Gastroesophageal sphincter (tissue), 3 donors: ENCODE measurements at regions not wholly inside any gene's neighbourhood (a gene's known extent, or its start where the extent isn't known, plus 50 kb on each side); places are given as distances from the start of the nearest gene placed in this dataset.

Source experiments
- CTCF ChIP-seq, 4 experiments: fragments of 200-600 bp in 2 of 4; fragments of 450-650 bp in 2 of 4; sonication (generic) in 1 of 4; IDR thresholded peaks; one replicate each; pipeline ENCODE4 v1.5.1; 2017 to 2019; ENCODE audit warnings: antibody characterized with exemption in 4 of 4, mild to moderate bottlenecking in 2 of 4, moderate library complexity in 2 of 4
- POLR2AphosphoS5 ChIP-seq: sonication (generic); formaldehyde crosslinking; IDR thresholded peaks from one replicate; pipeline ENCODE4 v1.6.1; 2017; ENCODE audit warnings: antibody characterized with exemption

DNA sequence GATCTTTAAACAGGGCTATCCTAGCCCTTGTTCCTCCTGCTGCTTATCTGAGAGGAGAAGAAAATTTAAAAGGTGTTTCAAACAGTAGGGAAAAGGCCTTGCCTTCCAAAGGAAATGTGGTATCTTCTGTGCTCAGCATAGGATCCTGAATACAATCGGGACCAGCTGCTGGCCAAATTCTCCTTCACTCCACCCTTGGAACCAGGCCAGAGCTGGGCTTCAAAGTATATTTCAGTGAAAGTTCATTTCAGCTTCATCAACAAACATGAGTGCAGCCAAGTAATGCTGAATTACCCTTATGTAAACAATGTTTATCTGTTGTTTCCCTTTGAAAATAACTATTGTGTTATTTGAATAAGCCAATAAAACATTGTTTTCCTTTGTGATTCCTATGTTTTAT lies 146.5 kb upstream of the MEOX2 start:
- no peak for TF ChIP-seq CTCF (IDR thresholded peaks at IDR 0.05)
- no peak for TF ChIP-seq POLR2AphosphoS5
